HG03378 (cell line): ENCODE measurements at regions not wholly inside any gene's neighbourhood (a gene's known extent, or its start where the extent isn't known, plus 50 kb on each side); places are given as distances from the start of the nearest gene placed in this dataset.
"Not testable (repeated sequence)": the region's sequence is repeated elsewhere in the genome, so short reads cannot be mapped to it uniquely, and the experiment has no call there.

Experiments used
- ATAC-seq: cut with Tn5 transposase; IDR thresholded peaks from one replicate; pipeline ENCODE4 v1.9.1; 2021; ENCODE audit warnings: mild to moderate bottlenecking, moderate library complexity; ENCODE audit not compliant: unreplicated experiment

DNA sequence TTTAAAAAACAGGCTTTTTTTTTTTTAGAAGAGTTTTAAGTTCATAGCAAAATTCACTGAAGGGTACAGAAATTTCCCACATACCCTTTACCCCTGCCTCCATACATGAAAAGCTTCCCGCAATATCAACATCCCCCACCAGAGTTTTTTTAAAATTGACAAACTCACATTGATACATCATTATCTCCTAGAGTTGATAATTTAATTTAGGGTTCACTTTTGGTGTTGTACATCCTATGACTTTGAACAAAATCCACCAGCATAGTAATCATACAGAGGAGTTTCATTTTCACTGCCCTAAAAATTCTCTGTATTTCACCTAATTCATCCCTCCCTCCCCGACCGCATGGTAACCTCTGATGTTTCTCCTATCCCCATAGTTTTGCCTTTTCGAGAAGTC, 53.6 kb upstream of the KCNK2 start:
- no peak for ATAC-seq

DNA sequence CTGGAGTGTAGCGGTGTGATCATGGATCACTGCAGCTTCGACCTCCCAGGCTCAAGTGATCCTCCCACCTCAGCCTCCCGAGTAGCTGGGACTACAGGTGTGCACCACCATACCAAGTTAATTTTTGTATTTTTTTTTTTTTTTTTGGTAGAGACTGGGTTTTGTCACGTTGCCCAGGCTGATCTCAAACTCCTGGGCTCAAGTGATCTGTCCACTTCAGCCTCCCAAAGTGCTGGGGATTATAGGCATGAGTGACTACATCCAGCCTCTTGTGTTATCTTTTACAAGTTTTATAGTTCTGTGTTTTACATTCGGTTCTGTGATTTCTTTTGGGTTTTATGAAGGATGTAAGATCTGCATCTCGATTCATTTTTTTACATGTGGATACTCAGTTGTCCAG, 52.0 kb upstream of the KCNK2 start:
- ATAC-seq, result not testable (repeated sequence)

GRCh38 chr1:215031392-215031791, 51.1 kb upstream of the KCNK2 start:
- no peak for ATAC-seq
